ENCODE measurements at regions not wholly inside any gene's neighbourhood (a gene's known extent, or its start where the extent isn't known, plus 50 kb on each side); places are given as distances from the start of the nearest gene placed in this dataset.

GRCh38 chr2:188726626-188727247 lies 247.4 kb upstream of the COL3A1 start:
- Histone ChIP-seq H3K27me3 (no peaks in the 10 kb centered on the region), H3K36me3 (no peaks in the 10 kb centered on the region), H3K4me1 (no peaks in the 10 kb centered on the region), H3K4me3 (no peak overlapping the region), H3K9me3 (no peaks in the 10 kb centered on the region), H3K27ac (no peak overlapping the region)
- 74 to 77% (median 75%) methylated on average over 3 of the region's 3 CpGs for WGBS, 4 donors
- TF ChIP-seq POLR2A (IDR thresholded peaks at IDR 0.05): no peak
- TF ChIP-seq, protein P1, sequence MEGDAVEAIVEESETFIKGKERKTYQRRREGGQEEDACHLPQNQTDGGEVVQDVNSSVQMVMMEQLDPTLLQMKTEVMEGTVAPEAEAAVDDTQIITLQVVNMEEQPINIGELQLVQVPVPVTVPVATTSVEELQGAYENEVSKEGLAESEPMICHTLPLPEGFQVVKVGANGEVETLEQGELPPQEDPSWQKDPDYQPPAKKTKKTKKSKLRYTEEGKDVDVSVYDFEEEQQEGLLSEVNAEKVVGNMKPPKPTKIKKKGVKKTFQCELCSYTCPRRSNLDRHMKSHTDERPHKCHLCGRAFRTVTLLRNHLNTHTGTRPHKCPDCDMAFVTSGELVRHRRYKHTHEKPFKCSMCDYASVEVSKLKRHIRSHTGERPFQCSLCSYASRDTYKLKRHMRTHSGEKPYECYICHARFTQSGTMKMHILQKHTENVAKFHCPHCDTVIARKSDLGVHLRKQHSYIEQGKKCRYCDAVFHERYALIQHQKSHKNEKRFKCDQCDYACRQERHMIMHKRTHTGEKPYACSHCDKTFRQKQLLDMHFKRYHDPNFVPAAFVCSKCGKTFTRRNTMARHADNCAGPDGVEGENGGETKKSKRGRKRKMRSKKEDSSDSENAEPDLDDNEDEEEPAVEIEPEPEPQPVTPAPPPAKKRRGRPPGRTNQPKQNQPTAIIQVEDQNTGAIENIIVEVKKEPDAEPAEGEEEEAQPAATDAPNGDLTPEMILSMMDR (IDR thresholded peaks at IDR 0.05): no peak
- no peak for DNase-seq
- ATAC-seq: no peak
- intact Hi-C loops (cut with DNase I): no loop called here

GRCh38 chr2:188727846-188728245 lies 246.3 kb upstream of the COL3A1 start:
- Histone ChIP-seq H3K4me3 (no peak overlapping the region), H3K4me1 (no peaks in the 10 kb centered on the region), H3K9me3 (no peaks in the 10 kb centered on the region), H3K36me3 (no peaks in the 10 kb centered on the region), H3K27me3 (no peaks in the 10 kb centered on the region), H3K27ac (no peak overlapping the region)
- no peak for ATAC-seq
- no peak for DNase-seq
- no peak for TF ChIP-seq POLR2A (IDR thresholded peaks at IDR 0.05)
- TF ChIP-seq, protein P1 (IDR thresholded peaks at IDR 0.05): no peak
- intact Hi-C loops (cut with DNase I): no loop called here
- WGBS, 4 donors: 47 to 56% (median 52%) methylated on average over 1 of the region's 1 CpG

DNA sequence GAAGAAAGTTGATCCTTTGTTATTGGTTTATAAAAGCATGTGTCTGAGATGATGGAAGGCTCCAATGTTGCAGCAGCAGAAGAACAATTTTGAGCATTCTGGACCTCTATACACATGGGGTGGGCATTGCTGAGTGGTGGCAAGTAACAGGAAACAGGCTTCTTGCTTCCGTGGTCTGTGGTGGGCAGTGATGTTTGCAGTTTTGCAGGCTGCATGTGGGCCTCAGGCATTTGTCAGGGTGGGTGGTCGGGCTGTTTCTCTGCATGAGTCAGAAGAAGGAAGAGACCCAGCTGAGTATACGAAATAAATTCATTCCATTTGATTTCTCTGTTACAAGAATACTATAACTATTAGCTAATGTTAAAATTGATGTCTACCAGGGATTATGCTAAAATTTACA lies 239.5 kb upstream of the COL3A1 start:
- intact Hi-C loops (cut with DNase I): no loop called here
- ATAC-seq: no peak
- WGBS, 4 donors: 41 to 53% (median 45%) methylated on average over 3 of the region's 3 CpGs

DNA sequence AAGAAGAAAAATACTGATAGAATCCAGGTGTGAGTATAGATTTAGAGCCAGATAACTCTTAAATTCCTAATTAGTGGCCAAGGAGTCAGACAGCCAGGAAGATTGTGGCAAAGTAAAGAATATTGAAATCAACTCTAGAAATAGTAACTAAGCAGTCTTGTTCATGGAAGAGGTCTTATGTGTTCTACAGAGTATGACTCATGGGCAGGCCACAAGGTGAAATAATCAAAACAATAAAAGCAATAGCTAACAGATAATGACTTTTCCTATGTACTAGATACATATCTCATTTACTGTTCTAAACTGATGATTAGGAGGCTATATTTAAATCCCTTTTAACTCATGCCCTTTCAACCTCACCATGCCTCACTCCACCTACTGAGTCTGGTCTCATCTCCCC lies 227.4 kb upstream of the COL3A1 start:
- no peaks in the 10 kb centered on the region for H3K4me1 ChIP-seq
- no peaks in the 10 kb centered on the region for H3K27me3 ChIP-seq
- no peak overlapping the region for H3K27ac ChIP-seq
- ATAC-seq (no peak), DNase-seq (no peak)
- TF ChIP-seq, protein P1 (IDR thresholded peaks at IDR 0.05): no peak
- TF ChIP-seq POLR2A (IDR thresholded peaks at IDR 0.05): no peak
- H3K4me3 ChIP-seq: no peak overlapping the region
- H3K36me3 ChIP-seq: no peaks in the 10 kb centered on the region
- intact Hi-C loops (cut with DNase I): no loop called here
- peaks cover 0 to 4% (median 0%) of the 10 kb centered on the region in 12 donors for H3K9me3 ChIP-seq

More for the DNA sequence above, 239.5 kb upstream of the COL3A1 start:
- H3K27me3 ChIP-seq: no peaks in the 10 kb centered on the region
- TF ChIP-seq, protein P1 (IDR thresholded peaks at IDR 0.05): no peak
- no peak for TF ChIP-seq POLR2A (IDR thresholded peaks at IDR 0.05)
- H3K36me3 ChIP-seq: no peaks in the 10 kb centered on the region
- H3K4me3 ChIP-seq: no peak overlapping the region
- no peak overlapping the region for H3K27ac ChIP-seq
- no peaks in the 10 kb centered on the region for H3K9me3 ChIP-seq
- DNase-seq: no peak
- peaks cover 0 to 3% (median 0%) of the 10 kb centered on the region in 12 donors for H3K4me1 ChIP-seq

Measured in heart left ventricle (tissue), 16 donors.